GM21360 (cell line): ENCODE measurements at regions not wholly inside any gene's neighbourhood (a gene's known extent, or its start where the extent isn't known, plus 50 kb on each side); places are given as distances from the start of the nearest gene placed in this dataset.

Source experiments
- ATAC-seq: cut with Tn5 transposase; IDR thresholded peaks from one replicate; pipeline ENCODE4 v1.9.1; 2021; ENCODE audit warnings: mild to moderate bottlenecking, moderate library complexity; ENCODE audit not compliant: unreplicated experiment

- ATAC-seq = no peak
Measured at GRCh38 chr1:218112862-218113261, 172.2 kb upstream of the RRP15 start.

DNA sequence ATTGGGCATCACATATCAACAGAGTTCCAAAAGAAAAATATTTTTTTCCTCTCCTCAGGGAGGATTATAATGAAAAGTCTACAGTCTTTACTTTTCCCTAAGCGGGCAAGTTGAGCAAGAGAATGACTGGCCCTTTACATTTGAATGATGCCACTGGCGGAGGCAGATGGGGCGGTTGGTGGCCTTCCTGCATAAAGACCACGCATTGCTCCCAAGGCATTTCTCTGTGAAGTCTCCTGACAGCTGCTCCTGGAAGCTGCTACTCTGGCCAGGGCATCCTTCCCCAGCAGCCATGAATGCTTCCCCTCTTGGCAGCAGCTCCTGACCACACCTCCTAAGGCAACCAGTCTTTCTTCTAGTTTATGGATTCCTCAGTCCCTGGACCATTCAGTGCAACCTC is 161.1 kb upstream of the RRP15 start:
- no peak for ATAC-seq

GRCh38 chr1:218135371-218135770 is 149.7 kb upstream of the RRP15 start:
- no peak for ATAC-seq

GRCh38 chr1:218139761-218140160 is 145.3 kb upstream of the RRP15 start:
- ATAC-seq = no peak

DNA sequence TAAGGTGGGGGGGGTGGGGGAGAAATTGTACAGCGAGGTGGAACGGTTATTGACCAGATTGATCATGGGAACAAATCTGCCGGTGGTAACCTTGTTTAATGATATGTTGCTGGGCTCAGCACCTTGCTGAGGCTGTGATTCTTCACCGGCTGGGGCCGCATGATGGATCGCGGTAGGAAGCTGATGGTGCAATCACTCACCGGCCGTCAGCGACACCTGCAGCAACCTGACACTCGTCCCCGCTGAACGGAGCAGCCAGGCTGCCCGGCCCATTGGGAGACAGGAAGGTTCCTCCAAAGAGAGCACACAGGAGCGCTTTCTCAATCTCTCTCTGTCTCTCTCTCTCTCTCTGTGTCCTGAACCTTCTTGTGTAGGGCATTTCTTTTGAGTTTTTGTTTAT is 128.5 kb upstream of the RRP15 start:
- ATAC-seq = no peak

DNA sequence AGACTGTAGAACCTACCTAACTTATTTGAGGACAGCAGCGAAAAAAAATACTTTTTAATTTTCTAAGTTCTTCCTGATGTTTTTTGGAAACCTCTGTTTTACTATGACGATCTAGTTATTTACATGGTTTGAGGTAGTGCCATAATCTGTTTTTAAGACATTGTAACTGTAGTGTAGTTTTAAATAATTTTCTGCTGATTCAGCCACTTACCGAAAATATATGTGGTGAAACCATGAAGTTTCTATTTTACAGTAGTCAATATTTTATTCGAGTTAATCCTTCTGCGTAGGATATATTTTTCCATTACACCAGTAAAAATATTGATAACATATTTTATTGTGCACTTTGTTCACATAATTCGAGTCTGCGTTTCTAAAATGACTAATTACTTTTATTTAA is 121.7 kb upstream of the RRP15 start:
- no peak for ATAC-seq

DNA sequence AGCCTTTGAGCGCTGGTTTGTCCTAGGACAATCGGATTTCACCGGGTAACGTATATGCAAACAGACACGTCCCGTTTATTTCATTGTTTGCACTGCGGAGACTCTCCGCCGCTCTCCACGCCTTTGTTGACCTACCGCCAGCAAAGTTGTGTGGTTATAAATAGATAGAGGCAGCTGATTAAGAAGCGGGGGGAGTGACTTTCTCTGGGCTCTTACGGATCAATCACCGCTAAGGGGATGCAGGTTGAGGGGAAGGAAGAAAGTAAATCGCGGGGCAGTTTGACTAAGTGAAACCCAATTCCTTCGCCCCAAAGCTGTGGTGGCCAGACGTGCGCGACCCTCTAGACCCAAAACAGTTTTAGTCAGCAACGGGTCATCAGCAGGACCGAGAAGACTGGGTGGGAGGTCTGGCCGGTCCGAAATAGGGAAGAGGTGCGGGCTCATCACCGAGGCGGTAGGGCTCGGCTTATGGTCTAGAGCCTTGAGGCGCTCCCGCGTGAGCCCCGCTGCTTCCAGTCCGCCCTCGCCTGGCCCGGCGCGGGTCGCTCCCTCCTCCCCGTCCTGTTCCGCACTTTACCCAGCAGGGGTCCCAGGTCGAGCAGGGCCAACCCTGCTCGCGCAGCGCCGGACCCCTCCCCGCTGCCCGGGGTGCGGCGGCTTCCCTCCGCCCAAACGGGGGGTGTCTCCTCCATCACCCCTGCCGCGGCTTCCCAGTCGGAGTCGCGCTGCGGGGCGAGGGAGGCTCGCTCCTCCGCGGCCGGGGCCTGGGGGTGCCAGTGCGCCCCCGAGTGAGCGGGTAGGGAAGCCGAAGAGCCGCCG is 120.8 kb upstream of the RRP15 start:
- peak; percentile 50 for ATAC-seq

GRCh38 chr1:218164930-218165700 is 120.0 kb upstream of the RRP15 start:
- ATAC-seq = peak; percentile 41

- ATAC-seq = no peak
Measured at GRCh38 chr1:218165701-218166114, 119.4 kb upstream of the RRP15 start.

DNA sequence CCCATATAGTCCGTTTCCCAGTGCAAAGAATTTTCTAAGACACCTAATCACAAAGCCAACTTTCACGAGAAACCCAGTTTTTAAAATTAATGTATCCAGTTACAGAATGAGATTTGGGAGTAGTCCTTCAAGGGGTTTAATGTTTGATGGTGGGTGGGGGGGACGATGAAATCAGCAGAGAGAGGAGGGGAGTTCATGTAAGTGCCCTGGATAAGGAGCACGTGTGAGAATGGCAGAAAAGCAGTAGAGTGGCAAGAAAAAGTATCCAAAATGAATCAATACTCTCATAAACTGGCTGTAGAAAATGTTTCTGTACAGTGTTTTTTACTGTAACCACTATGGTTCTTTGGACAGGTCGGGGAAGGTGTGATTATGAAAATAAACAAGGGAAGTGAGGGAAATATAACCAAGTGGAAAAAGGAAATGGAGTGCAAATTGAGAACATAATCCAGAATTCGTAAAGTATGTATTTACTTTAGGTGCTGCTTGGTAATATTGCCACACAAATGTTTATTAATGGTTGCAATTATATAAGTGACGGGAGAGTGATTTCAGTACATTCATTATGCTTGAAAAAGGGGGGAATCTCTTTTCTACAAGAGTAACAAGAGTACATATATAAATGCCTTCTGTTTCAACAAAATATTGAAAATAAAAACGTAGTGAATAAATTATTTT is 118.7 kb upstream of the RRP15 start:
- no peak for ATAC-seq

DNA sequence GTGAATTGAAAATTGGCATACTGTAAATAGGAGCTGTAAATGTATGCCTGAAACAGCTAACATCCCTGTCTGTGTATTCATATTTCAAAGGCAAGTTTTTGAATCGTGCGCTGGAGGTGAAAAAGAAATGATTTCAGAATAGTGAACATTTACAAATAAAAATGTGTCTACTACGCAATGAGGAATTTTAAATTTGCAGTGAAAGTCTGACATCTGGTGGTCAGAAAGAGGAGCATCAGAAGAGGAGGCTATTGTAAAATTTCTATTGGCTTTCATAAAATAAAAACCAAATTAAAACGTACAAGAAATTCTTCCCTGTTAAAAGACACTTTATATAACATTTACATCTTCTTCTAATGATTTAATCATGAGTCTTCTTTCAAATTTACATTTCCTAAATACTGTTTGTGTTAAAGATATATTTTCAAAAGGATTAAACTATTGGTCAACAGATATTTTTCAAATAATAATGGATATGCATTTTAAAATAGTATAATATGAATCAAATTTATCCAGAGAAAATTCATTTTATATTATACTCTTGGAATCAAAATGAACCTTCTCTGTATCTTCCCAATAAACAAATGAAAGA is 113.7 kb upstream of the RRP15 start:
- ATAC-seq = peak; percentile 60

DNA sequence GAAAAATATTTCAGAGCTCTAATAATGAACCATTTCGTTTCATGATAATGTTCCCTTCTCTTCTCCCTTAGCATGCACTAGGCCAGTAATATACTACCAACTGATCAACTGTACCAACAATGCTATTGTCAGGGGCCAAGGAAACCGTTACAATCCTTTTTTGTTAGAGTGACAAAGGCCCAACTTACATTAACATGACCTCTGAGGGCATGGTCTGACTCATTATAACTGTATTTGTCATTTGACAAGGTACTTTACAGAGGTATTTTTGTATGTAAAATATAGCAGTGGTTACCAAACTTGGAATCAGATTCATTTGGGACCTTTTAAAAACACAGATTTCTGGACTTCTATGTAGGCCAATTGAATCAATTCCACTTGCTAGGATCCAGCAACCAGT is 102.6 kb upstream of the RRP15 start:
- ATAC-seq = no peak

GRCh38 chr1:218200979-218201378 is 84.1 kb upstream of the RRP15 start:
- ATAC-seq = no peak

DNA sequence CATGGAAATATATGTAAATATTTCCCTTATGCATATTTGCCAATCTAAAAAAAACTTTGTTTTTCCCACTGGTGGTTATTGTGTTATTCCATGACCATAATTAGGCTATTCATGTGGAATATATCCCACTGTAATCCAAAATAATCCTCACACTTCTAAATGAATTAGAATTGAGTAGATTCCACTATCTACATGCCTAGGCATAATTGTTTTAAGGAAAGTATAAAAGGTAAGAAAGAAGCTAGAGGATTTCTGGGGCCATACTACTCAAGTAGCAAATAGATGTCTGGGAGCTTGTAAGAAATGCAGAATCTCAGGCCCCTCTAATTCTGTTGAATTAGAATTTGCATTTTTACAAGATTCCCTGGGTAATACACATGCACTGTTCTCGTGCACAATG is 83.5 kb upstream of the RRP15 start:
- no peak for ATAC-seq

DNA sequence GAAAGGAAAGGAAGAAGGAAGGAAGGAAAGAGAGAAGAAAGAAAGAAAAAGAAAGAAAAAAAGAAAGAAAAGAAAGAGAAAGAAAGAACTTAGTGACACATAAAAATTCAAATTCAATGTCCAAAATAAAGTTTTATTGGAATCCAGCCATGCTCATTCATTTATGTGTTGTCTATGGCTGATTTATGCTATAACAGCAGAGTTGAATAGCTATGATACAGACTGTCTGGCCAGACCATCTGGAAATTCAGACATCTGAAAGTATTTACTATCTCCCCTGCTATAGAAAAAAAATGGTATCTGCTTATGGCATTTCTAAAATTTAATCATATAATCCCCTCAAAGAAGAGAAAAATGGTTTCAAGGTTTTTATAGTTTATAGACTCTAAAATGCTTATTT is 79.4 kb upstream of the RRP15 start:
- no peak for ATAC-seq

DNA sequence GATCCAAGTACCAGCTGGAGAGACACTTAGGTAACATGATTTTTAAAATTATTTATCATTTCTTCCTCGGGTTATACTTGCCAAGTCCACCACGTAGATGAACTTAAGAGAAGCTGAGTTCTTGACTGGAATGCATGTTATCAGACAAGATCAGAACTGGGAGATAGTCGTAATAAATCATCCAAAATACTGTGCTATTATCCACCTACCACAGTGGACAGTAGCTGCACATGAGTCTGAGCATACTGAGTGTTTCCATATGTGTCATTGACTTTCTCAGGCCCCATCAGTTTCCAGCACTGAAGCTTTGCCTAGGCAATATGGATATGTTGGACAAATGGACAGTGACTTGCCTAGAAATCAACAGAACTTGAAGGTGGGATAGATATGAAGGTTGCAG is 77.9 kb upstream of the RRP15 start:
- no peak for ATAC-seq

GRCh38 chr1:218209351-218209861 is 75.7 kb upstream of the RRP15 start:
- no peak for ATAC-seq

GRCh38 chr1:218211241-218211640 is 73.9 kb upstream of the RRP15 start:
- no peak for ATAC-seq

DNA sequence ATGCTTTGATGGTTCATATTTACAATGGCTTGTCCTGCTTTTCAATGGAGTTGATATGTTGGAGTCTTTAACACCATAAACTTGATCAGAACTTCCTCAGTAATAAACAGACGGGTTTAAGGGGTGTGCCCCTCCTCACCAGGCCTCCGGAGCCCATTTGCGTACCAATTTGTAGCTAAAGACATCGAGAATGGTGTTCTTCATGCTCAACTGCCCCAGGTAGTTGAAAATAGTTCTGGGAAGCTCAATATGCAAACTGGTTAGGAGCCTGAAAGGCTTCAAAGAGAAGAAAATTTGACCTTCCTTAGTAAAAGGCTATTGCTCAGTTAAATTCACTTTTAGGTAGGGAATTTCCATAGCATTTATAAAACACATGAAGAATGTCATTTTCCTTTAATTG is 68.1 kb upstream of the RRP15 start:
- no peak for ATAC-seq

GRCh38 chr1:218219460-218219859 is 65.6 kb upstream of the RRP15 start:
- no peak for ATAC-seq

DNA sequence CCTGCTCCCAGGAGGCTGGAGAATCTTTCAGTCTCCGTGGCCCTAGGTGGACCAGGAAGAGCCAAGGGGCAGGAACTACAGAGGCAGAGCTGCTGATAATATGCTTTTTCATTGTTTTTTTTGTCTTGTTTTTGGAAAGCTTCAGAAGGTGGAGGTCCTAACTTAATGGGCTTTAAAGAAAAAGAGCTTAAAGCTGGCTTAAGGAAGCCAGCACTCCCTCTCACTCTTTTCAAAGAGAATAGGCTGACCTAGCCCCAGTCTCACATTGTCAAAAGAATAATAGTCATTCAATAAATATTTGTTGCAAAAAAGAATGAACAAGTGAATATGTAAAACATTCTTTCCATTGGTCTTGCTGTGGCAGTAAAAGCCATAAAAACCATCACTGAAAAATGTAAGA is 61.0 kb upstream of the RRP15 start:
- ATAC-seq = no peak
